IMR-90 (cell line): ENCODE measurements at regions not wholly inside any gene's neighbourhood (a gene's known extent, or its start where the extent isn't known, plus 50 kb on each side); places are given as distances from the start of the nearest gene placed in this dataset.

Experiments
- ATAC-seq: fragments of 200-7000 bp; cut with Tn5 transposase; 2 replicates; pipeline ENCODE4 v1.9.1; 2020; ENCODE audit warnings: low read depth, mild to moderate bottlenecking, moderate library complexity
- BruUV-seq: library from RNA; stranded (reverse); fragments of 400-500 nt; replicated peaks from 2 replicates; lab custom pipeline; 2021; lab: Mats Ljungman, UMichigan
- CTCF ChIA-PET: fragments of 300-600 bp; formaldehyde crosslinking; extraction: SDS; loops from one replicate; lab custom pipeline; 2021; ENCODE audit warnings: antibody characterized with exemption; lab: Yijun Ruan, JAX
- POLR2A ChIA-PET: fragments of 300-600 bp; sonication (Branson Sonifier 250); formaldehyde crosslinking; loops from one replicate; lab custom pipeline; 2022; ENCODE audit warnings: antibody characterized with exemption; ENCODE audit not compliant: unreplicated experiment; lab: Charles Lee
- DNase-seq: peaks from one replicate; pipeline ENCODE4 v3.0.0; 2013
- H2AFZ ChIP-seq: replicated peaks from 2 replicates; pipeline ENCODE3; 2013; ENCODE audit warnings: low read length, mild to moderate bottlenecking; ENCODE audit not compliant: poor library complexity
- H2AK5ac ChIP-seq: 2 replicates; pipeline ENCODE4 v1.6.1; 2013; ENCODE audit warnings: low read depth, low read length, inconsistent platforms
- H2AK9ac ChIP-seq: replicated peaks from 2 replicates; pipeline ENCODE3; 2013; ENCODE audit warnings: mild to moderate bottlenecking, low read depth, low read length, moderate library complexity; ENCODE audit not compliant: poor library complexity
- H2BK120ac ChIP-seq: 2 replicates; pipeline ENCODE4 v1.6.1; 2013; ENCODE audit warnings: low read depth, low read length, inconsistent platforms
- H2BK15ac ChIP-seq: 3 replicates; pipeline ENCODE4 v1.6.1; 2013; ENCODE audit warnings: low read depth, low read length, inconsistent platforms
- H2BK20ac ChIP-seq: 2 replicates; pipeline ENCODE4 v1.6.1; 2013; ENCODE audit warnings: low read depth, mild to moderate bottlenecking, inconsistent platforms, low read length, moderate library complexity
- H2BK5ac ChIP-seq: 2 replicates; pipeline ENCODE4 v1.6.1; 2013; ENCODE audit warnings: mild to moderate bottlenecking, low read depth, low read length, inconsistent platforms; ENCODE audit not compliant: poor library complexity, severe bottlenecking
- H3K14ac ChIP-seq: replicated peaks from 2 replicates; pipeline ENCODE4 v1.6.1; 2013; ENCODE audit warnings: low read depth, low read length, inconsistent platforms
- H3K18ac ChIP-seq: 2 replicates; pipeline ENCODE4 v1.6.1; 2013; ENCODE audit warnings: low read depth, low read length, control low read depth
- H3K23ac ChIP-seq: 2 replicates; pipeline ENCODE4 v1.6.1; 2013; ENCODE audit warnings: low read depth, low read length, inconsistent platforms
- H3K27ac ChIP-seq: 2 replicates; pipeline ENCODE4 v1.5.1; 2013; ENCODE audit warnings: mild to moderate bottlenecking, control low read depth, low read length; ENCODE audit not compliant: insufficient read depth
- H3K27me3 ChIP-seq: 2 replicates; pipeline ENCODE4 v1.6.1; 2013; ENCODE audit warnings: low read length; ENCODE audit not compliant: control insufficient read depth, insufficient read depth
- H3K36me3 ChIP-seq: 2 replicates; pipeline ENCODE4 v1.6.1; 2013; ENCODE audit warnings: low read length, mixed read lengths; ENCODE audit not compliant: control insufficient read depth, insufficient read depth
- H3K4ac ChIP-seq: 2 replicates; pipeline ENCODE4 v1.6.1; 2013; ENCODE audit warnings: low read depth, low read length, inconsistent platforms
- H3K4me1 ChIP-seq: 2 replicates; pipeline ENCODE4 v1.6.1; 2013; ENCODE audit warnings: low read length, mixed read lengths; ENCODE audit not compliant: control insufficient read depth, insufficient read depth
- H3K4me2 ChIP-seq: 2 replicates; pipeline ENCODE4 v1.6.1; 2013; ENCODE audit warnings: low read depth, mild to moderate bottlenecking, control low read depth, low read length, moderate library complexity
- H3K4me3 ChIP-seq: 2 replicates; pipeline ENCODE4 v1.5.1; 2013; ENCODE audit warnings: low read depth, mild to moderate bottlenecking, control low read depth, low read length, moderate library complexity; ENCODE audit not compliant: insufficient read depth
- H3K56ac ChIP-seq: 2 replicates; pipeline ENCODE4 v1.6.1; 2013; ENCODE audit warnings: low read length, inconsistent platforms; ENCODE audit not compliant: insufficient read depth; ENCODE audit errors: extremely low read depth
- H3K79me1 ChIP-seq, 2 experiments: 2 replicates each; pipeline ENCODE4 v1.6.1; 2013; ENCODE audit warnings: low read length in 2 of 2, inconsistent platforms in 1 of 2, low read depth in 1 of 2
- H3K9ac ChIP-seq: 2 replicates; pipeline ENCODE4 v1.6.1; 2013; ENCODE audit warnings: low read depth, low read length, control low read depth
- H3K9me1 ChIP-seq: 2 replicates; pipeline ENCODE4 v1.6.1; 2013; ENCODE audit warnings: low read length, inconsistent platforms; ENCODE audit not compliant: insufficient read depth
- H3K9me3 ChIP-seq: 2 replicates; pipeline ENCODE4 v1.6.1; 2013; ENCODE audit warnings: low read length; ENCODE audit not compliant: control insufficient read depth, insufficient read depth
- H4K20me1 ChIP-seq: 2 replicates; pipeline ENCODE4 v1.6.1; 2013; ENCODE audit warnings: low read length, inconsistent platforms; ENCODE audit not compliant: insufficient read depth
- H4K5ac ChIP-seq: 2 replicates; pipeline ENCODE4 v1.6.1; 2013; ENCODE audit warnings: mild to moderate bottlenecking, low read depth, low read length, control low read depth
- H4K8ac ChIP-seq, 2 experiments: 2 replicates each; pipeline ENCODE4 v1.6.1; 2013; ENCODE audit warnings: low read depth in 2 of 2, low read length in 2 of 2, control low read depth in 1 of 2, inconsistent platforms in 1 of 2
- H4K91ac ChIP-seq: 2 replicates; pipeline ENCODE4 v1.6.1; 2013; ENCODE audit warnings: low read depth, low read length, inconsistent platforms; ENCODE audit not compliant: insufficient read depth
- BHLHE40 ChIP-seq: fragments of 150-350 bp; IDR thresholded peaks from 2 replicates; pipeline ENCODE4 v1.6.1; 2016; ENCODE audit warnings: mild to moderate bottlenecking, low read depth, low read length
- MAZ ChIP-seq: IDR thresholded peaks from 2 replicates; pipeline ENCODE4 v1.6.1; 2012; ENCODE audit warnings: low read depth, mild to moderate bottlenecking, low read length, improper control_type of control experiment, moderate library complexity, borderline replicate concordance
- MXI1 ChIP-seq: IDR thresholded peaks from 2 replicates; pipeline ENCODE4 v1.6.1; 2012; ENCODE audit warnings: low read depth, mild to moderate bottlenecking, low read length, moderate library complexity, borderline replicate concordance
- NFE2L2 ChIP-seq: fragments of 150-350 bp; IDR thresholded peaks from 2 replicates; pipeline ENCODE4 v1.6.1; 2016; ENCODE audit warnings: low read depth, mild to moderate bottlenecking, low read length
- SMC3 ChIP-seq: fragments of 150-350 bp; IDR thresholded peaks from 2 replicates; pipeline ENCODE4 v1.6.1; 2016; ENCODE audit warnings: low read depth, mild to moderate bottlenecking, antibody characterized with exemption, low read length, moderate library complexity
- WGBS, 2 experiments: methylation state at CpG; one replicate each; pipeline versions ENCODE4 v1.1.5 to v1.1.7; 2013; ENCODE audit warnings: missing lambda C conversion rate in 2 of 2; ENCODE audit not compliant: insufficient read length in 1 of 2; ENCODE audit errors: extremely low coverage in 2 of 2; 5-methylcytosine and 5-hydroxymethylcytosine counted together
- dilution Hi-C: fragments of 300-500 bp; cut with HindIII; formaldehyde crosslinking; loops from one replicate; pipeline ENCODE4 v1.14.3; 2018; ENCODE audit warnings: low sequenced_read_pairs; ENCODE audit not compliant: unreplicated experiment
- in situ Hi-C: fragments of 300-500 bp; cut with MboI; formaldehyde crosslinking; loops from 3 replicates; pipeline ENCODE4 v1.14.3; 2019; ENCODE audit warnings: low sequenced_read_pairs, inconsistent platforms, mixed read lengths
- intact Hi-C: fragments of 100-400 bp; cut with micrococcal nuclease; formaldehyde crosslinking; loops from 2 replicates; pipeline ENCODE4 v1.10.0; 2022
- TF ChIP-seq, protein P1 (sequence below): fragments of 150-350 bp; IDR thresholded peaks from 2 replicates; pipeline ENCODE4 v1.6.1; 2017; ENCODE audit warnings: mild to moderate bottlenecking, antibody characterized with exemption, low read length, low read depth
- TF ChIP-seq, protein P2 (sequence below): conservative IDR thresholded peaks from 2 replicates; pipeline ENCODE4 v1.5.1; 2012; ENCODE audit warnings: mild to moderate bottlenecking, low read depth, low read length, improper control_type of control experiment

DNA sequence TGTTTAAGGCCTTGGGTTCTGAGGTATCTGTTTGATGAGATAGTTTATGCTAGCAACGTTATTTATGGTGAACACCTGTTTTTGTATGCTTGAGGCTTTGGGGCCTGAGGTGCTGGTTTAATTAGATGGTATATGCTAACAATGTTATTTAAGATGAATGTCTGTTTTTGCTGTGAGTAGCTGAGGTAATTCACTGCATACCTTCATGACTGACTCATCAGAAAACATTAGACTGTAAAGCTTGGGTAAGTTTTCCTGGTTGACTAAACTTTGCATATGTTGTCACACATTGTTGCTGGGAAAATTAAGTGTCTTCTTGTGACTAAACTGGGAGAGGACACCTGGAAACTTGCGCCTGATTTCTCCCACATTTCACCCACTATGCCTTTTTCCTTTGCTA, 1026.6 kb downstream of the RAPGEF2 start:
- TF ChIP-seq BHLHE40: no peak
- no peak for TF ChIP-seq NFE2L2
- TF ChIP-seq MXI1: no peak
- TF ChIP-seq, protein P1, sequence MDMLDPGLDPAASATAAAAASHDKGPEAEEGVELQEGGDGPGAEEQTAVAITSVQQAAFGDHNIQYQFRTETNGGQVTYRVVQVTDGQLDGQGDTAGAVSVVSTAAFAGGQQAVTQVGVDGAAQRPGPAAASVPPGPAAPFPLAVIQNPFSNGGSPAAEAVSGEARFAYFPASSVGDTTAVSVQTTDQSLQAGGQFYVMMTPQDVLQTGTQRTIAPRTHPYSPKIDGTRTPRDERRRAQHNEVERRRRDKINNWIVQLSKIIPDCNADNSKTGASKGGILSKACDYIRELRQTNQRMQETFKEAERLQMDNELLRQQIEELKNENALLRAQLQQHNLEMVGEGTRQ: no peak
- TF ChIP-seq, protein P2, sequence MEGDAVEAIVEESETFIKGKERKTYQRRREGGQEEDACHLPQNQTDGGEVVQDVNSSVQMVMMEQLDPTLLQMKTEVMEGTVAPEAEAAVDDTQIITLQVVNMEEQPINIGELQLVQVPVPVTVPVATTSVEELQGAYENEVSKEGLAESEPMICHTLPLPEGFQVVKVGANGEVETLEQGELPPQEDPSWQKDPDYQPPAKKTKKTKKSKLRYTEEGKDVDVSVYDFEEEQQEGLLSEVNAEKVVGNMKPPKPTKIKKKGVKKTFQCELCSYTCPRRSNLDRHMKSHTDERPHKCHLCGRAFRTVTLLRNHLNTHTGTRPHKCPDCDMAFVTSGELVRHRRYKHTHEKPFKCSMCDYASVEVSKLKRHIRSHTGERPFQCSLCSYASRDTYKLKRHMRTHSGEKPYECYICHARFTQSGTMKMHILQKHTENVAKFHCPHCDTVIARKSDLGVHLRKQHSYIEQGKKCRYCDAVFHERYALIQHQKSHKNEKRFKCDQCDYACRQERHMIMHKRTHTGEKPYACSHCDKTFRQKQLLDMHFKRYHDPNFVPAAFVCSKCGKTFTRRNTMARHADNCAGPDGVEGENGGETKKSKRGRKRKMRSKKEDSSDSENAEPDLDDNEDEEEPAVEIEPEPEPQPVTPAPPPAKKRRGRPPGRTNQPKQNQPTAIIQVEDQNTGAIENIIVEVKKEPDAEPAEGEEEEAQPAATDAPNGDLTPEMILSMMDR: no peak
- no peak for TF ChIP-seq SMC3
- TF ChIP-seq MAZ: no peak
- Histone ChIP-seq H4K20me1 (no peaks in the 10 kb centered on the region), H3K9ac (no peak overlapping the region), H3K79me1 (no peaks in the 10 kb centered on the region), H3K4me1 (no peaks in the 10 kb centered on the region), H3K4ac (no peak overlapping the region), H3K14ac (no peak overlapping the region), H4K91ac (no peak overlapping the region), H3K18ac (no peak overlapping the region), H2BK15ac (no peak overlapping the region), H3K4me2 (no peak overlapping the region), H3K36me3 (no peaks in the 10 kb centered on the region), H3K9me1 (no peaks in the 10 kb centered on the region), H2AK5ac (no peak overlapping the region), H3K27me3 (no peaks in the 10 kb centered on the region), H4K8ac (no peak overlapping the region), H3K9me3 (peaks cover 12% of the 10 kb centered on the region), H3K23ac (no peak overlapping the region), H2AFZ (no peak overlapping the region), H2BK120ac (no peak overlapping the region), H2AK9ac (no peak overlapping the region), H3K56ac (no peak overlapping the region), H2BK5ac (no peak overlapping the region), H3K4me3 (no peak overlapping the region), H2BK20ac (no peak overlapping the region), H3K27ac (no peak overlapping the region), H4K5ac (no peak overlapping the region)
- BruUV-seq: no TSS peak
- intact Hi-C loops: no loop called here
- dilution Hi-C loops: no loop called here
- CTCF ChIA-PET: no interaction called here
- POLR2A ChIA-PET: no interaction called here
- in situ Hi-C loops: no loop called here
- DNase-seq (no peak), ATAC-seq (no peak)
- 17% methylated on average over 1 of the region's 2 CpGs; no CpG with 5 or more reads in 1 of the 2 experiments for WGBS, 2 experiments
